Tibial artery (tissue), 4 donors: ENCODE measurements at regions not wholly inside any gene's neighbourhood (a gene's known extent, or its start where the extent isn't known, plus 50 kb on each side); places are given as distances from the start of the nearest gene placed in this dataset.
"Not testable (repeated sequence)": the region's sequence is repeated elsewhere in the genome, so short reads cannot be mapped to it uniquely, and the experiment has no call there.

Experiments
- DNase-seq, 2 donors: peaks; one replicate each; pipeline ENCODE4 v3.0.0-alpha.2; 2019
- H3K27ac ChIP-seq, 2 donors: fragments of 200-600 bp; sonication (generic) in 1 of 2; 1 replicate in 1 of 2; 2 replicates in 1 of 2; pipeline ENCODE4 v1.5.1; 2018 to 2019; ENCODE audit warnings: mild to moderate bottlenecking in 1 of 2
- H3K27me3 ChIP-seq, 2 donors: fragments of 200-600 bp; sonication (generic) in 1 of 2; one replicate each; pipeline versions ENCODE4 v1.5.1 to v1.6.0; 2016 to 2019
- H3K36me3 ChIP-seq, 3 donors: fragments of 200-600 bp; sonication (generic) in 2 of 3; one replicate each; pipeline ENCODE4 v1.5.1; 2016 to 2019; ENCODE audit warnings: mild to moderate bottlenecking in 2 of 3
- H3K4me1 ChIP-seq, 4 donors: fragments of 200-600 bp; sonication (generic) in 2 of 4; 1 replicate in 3 of 4; 2 replicates in 1 of 4; pipeline ENCODE4 v1.5.1; 2016 to 2019
- H3K4me3 ChIP-seq, 2 donors: fragments of 200-600 bp; sonication (generic) in 1 of 2; 1 replicate in 1 of 2; 2 replicates in 1 of 2; pipeline ENCODE4 v1.5.1; 2018 to 2019; ENCODE audit warnings: mild to moderate bottlenecking in 2 of 2
- H3K9me3 ChIP-seq, 3 donors: fragments of 200-600 bp; sonication (generic) in 1 of 3; one replicate each; pipeline ENCODE4 v1.5.1; 2016 to 2019
- intact Hi-C: fragments of 100-400 bp; cut with DNase I; formaldehyde crosslinking; loops from one replicate; pipeline ENCODE4 v1.15.0; 2023; ENCODE audit warnings: low total_unique reads
- TF ChIP-seq, protein P1 (sequence below), 2 experiments: fragments of 200-600 bp in 1 of 2; fragments of 450-650 bp in 1 of 2; IDR thresholded peaks; one replicate each; pipeline ENCODE4 v1.5.1; 2017 to 2019; ENCODE audit warnings: antibody characterized with exemption in 2 of 2, mild to moderate bottlenecking in 1 of 2, moderate library complexity in 1 of 2

DNA sequence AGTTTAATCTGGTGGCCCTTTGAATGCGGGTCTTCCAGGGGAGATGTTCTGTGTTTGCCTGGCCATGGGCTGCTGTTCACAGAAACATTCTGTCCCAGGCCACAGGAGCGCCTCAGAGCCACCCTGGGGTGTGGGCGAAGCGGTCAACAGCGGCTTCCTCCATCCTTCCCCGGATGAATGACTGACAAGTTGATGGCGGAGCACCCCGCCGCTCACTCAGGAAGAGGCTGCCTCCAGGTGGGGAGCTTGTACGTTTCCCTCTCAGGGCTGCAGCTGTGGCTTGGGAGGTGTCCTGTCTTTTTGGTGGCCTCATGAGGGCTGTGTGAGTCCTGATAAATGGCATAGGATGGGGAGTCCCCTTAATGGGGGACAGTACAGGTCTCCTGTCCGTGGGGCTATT lies 178.4 kb downstream of the NRN1 start:
- TF ChIP-seq, protein P1, sequence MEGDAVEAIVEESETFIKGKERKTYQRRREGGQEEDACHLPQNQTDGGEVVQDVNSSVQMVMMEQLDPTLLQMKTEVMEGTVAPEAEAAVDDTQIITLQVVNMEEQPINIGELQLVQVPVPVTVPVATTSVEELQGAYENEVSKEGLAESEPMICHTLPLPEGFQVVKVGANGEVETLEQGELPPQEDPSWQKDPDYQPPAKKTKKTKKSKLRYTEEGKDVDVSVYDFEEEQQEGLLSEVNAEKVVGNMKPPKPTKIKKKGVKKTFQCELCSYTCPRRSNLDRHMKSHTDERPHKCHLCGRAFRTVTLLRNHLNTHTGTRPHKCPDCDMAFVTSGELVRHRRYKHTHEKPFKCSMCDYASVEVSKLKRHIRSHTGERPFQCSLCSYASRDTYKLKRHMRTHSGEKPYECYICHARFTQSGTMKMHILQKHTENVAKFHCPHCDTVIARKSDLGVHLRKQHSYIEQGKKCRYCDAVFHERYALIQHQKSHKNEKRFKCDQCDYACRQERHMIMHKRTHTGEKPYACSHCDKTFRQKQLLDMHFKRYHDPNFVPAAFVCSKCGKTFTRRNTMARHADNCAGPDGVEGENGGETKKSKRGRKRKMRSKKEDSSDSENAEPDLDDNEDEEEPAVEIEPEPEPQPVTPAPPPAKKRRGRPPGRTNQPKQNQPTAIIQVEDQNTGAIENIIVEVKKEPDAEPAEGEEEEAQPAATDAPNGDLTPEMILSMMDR (IDR thresholded peaks at IDR 0.05): no peak
- Histone ChIP-seq H3K36me3 (no peaks in the 10 kb centered on the region), H3K27me3 (no peaks in the 10 kb centered on the region), H3K4me1 (no peaks in the 10 kb centered on the region), H3K4me3 (no peak overlapping the region), H3K9me3 (no peaks in the 10 kb centered on the region), H3K27ac (no peak overlapping the region)
- intact Hi-C loops: no loop called here
- DNase-seq: no peak

- DNase-seq: no peak
- Histone ChIP-seq H3K27ac (no peak overlapping the region), H3K4me1 (no peaks in the 10 kb centered on the region), H3K27me3 (no peaks in the 10 kb centered on the region), H3K36me3 (no peaks in the 10 kb centered on the region), H3K9me3 (no peaks in the 10 kb centered on the region), H3K4me3 (no peak overlapping the region)
- TF ChIP-seq, protein P1 (IDR thresholded peaks at IDR 0.05): no peak
- intact Hi-C loops: no loop called here
Measured at GRCh38 chr6:5827056-5827904, 179.4 kb downstream of the NRN1 start.

DNA sequence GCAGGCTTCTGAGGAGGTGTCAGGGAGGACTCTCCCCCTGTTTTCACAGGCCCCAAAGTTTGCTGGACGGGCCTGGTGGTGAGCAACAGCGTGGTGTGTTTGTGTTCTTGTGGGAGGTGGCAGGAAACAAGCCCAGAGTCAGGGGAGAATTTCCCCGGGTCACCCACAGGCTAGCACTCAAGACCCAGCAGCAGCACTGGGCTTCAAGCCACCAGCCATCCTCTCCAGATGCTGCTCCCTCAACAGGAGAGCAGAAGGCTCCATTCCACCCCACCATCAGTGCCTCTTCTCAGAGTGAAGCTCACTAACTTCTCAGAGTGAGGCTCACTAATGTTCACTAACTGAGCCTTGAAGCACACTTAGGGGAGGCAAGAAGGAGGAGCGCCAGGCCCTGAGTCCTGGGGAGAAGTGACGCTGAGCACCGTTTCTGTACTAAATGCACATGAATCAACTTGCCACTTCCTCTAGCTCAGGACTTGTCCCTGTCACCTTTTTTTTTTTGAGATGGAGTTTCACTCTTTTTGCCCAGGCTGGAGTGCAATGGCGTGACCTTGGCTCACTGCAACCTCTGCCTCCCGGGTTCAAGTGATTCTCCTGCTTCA lies 182.2 kb downstream of the NRN1 start:
- H3K27me3 ChIP-seq, H3K9me3 ChIP-seq, H3K27ac ChIP-seq, H3K4me1 ChIP-seq, H3K4me3 ChIP-seq, H3K36me3 ChIP-seq, DNase-seq, intact Hi-C loops: not testable (repeated sequence)
